ENCODE measurements at regions not wholly inside any gene's neighbourhood (a gene's known extent, or its start where the extent isn't known, plus 50 kb on each side); places are given as distances from the start of the nearest gene placed in this dataset.

DNA sequence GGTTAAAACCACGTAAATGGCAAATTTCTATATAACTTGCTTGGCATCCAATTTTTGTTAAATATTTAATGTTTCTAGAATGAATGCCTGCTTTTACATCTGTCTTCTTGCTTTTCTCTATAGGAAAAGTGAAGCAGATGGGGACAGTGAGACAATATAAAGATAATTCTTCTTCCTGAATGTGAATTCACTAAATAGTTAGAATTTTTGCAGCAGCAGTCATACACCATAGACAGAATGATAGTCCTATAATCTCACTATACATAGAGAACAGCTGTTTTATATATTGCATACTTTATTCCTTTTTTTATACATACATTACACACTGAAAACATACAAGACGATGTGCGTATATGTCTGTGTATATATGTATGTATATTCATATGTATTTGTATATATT is 1127.3 kb downstream of the PCDH9 start:
- DNase-seq (ENCODE audit: extremely low read depth, low read depth), result no peak
- TF ChIP-seq, protein P1, sequence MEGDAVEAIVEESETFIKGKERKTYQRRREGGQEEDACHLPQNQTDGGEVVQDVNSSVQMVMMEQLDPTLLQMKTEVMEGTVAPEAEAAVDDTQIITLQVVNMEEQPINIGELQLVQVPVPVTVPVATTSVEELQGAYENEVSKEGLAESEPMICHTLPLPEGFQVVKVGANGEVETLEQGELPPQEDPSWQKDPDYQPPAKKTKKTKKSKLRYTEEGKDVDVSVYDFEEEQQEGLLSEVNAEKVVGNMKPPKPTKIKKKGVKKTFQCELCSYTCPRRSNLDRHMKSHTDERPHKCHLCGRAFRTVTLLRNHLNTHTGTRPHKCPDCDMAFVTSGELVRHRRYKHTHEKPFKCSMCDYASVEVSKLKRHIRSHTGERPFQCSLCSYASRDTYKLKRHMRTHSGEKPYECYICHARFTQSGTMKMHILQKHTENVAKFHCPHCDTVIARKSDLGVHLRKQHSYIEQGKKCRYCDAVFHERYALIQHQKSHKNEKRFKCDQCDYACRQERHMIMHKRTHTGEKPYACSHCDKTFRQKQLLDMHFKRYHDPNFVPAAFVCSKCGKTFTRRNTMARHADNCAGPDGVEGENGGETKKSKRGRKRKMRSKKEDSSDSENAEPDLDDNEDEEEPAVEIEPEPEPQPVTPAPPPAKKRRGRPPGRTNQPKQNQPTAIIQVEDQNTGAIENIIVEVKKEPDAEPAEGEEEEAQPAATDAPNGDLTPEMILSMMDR (IDR thresholded peaks at IDR 0.05; ENCODE audit: low read depth, low read length), result no peak

DNA sequence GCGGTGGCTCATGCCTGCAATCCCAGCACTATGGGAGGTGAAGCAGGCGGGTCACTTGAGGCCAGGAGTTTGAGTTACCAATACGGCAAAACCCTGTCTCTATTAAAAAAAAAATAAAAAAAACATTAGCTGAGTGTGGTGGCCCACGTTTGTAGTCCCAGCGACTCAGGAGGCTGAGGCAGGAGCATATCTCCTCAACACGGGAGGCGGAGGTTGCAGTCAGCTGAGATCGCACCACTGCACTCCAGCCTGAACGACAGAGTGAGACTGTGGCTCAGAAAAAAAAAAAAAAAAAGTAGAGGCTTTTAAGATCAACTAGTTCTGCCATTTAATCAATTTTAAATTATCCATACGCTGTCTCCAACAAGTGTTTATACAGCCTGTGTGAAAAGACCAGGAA is 1130.3 kb downstream of the PCDH9 start:
- no peak for DNase-seq (ENCODE audit: extremely low read depth, low read depth)
- TF ChIP-seq, protein P1 (IDR thresholded peaks at IDR 0.05; ENCODE audit: low read depth, low read length), result no peak

DNA sequence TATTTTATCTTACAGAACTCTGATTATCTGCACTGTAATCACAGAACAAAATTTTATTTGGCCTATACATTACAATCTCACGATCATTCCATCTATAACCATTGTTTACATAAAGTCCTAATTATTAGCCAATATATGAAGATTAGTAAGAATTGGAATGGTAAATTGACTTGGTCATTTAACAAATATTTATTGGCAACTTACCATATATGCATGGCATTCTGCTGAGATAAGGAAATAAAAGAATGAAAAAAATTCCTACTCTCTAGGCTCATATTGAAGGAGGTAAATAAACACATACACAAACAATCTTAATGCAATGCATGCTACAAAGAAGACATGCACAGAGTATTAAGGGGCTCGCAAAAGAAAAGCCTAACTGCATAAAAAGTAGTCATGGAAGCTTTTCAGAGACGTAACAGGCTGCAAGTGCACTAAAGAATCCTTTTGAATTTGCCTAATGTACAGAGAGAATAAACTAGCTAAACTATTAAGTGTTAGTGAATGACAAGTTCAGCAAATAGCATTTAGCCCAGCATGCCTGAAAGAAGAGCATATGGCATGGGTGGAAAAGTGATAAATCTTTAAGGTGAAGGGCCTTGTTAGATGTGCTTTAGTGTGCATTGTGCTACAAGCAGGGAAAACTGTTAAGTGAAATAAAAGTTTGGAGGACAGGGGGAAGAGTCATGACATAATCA is 1131.1 kb downstream of the PCDH9 start:
- DNase-seq (ENCODE audit: extremely low read depth, low read depth), result no peak
- TF ChIP-seq, protein P1 (IDR thresholded peaks at IDR 0.05; ENCODE audit: low read depth, low read length), result no peak

DNA sequence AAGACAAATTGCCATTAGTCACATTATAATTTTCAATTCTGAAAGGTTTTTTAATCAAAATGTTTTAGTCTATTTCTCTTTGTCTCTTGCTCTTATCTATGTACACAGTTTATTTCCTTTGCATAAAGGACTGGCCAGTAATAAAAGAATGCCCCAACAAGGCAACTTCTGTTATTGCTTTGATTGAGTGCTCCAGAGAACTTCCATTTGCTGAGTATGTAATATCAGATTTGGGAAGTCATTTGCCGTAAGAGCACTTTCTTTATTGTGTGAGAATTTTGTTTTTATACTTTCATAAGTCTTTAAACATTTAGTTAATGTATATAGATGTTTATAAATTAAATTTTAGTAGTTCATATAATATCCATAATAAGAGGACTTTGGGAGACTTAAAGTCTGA is 1140.4 kb downstream of the PCDH9 start:
- DNase-seq (ENCODE audit: extremely low read depth, low read depth), result no peak
- TF ChIP-seq, protein P1 (IDR thresholded peaks at IDR 0.05; ENCODE audit: low read depth, low read length), result no peak

DNA sequence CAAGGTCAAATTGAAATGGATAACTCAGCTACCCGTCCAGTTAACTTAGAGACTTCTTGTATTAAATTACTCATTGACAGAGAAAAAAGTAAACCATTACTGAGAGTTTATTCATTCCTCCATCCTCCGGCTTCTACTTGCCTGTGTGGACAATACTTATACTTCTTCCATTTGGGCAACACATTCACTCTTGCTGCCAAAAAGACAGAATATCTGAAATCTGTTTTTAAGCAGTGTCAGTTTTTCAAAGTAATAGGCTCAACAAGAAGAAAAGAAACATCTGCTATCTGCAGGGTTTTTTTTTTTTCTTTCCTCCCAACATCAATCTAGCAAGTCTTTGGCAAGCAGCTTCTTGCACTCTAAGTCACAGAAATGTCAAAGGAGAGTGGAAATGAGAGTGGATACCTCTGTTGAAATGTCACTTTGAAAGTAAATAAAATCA is 1142.8 kb downstream of the PCDH9 start:
- no peak for DNase-seq (ENCODE audit: extremely low read depth, low read depth)
- TF ChIP-seq, protein P1 (IDR thresholded peaks at IDR 0.05; ENCODE audit: low read depth, low read length), result no peak

DNA sequence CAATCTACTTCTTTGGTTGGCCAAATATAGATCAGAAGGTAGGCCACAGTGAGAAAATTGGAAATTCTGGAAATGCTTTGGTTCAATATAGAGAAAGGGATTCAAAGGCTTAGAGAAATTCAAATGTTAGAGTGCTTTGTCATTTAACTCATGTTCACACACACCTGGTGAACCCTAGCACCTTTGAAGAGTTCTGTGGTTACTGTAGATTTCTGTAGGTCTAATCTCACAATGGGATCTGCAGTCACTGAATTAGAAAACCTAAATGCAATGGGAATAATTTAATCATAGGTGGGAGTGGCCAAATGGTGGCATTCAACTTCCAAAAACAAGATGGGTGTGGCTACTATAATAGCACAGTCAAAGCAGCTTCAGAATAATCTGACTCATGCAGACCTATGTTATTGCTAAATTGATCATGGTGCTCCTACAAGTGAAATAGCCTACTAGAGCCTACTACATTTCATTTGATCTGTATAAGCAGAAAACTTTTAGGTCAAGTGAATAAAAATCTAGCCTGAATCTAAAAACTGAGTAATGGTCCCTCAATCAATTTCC is 1152.9 kb downstream of the PCDH9 start:
- TF ChIP-seq, protein P1 (IDR thresholded peaks at IDR 0.05; ENCODE audit: low read depth, low read length), result no peak

DNA sequence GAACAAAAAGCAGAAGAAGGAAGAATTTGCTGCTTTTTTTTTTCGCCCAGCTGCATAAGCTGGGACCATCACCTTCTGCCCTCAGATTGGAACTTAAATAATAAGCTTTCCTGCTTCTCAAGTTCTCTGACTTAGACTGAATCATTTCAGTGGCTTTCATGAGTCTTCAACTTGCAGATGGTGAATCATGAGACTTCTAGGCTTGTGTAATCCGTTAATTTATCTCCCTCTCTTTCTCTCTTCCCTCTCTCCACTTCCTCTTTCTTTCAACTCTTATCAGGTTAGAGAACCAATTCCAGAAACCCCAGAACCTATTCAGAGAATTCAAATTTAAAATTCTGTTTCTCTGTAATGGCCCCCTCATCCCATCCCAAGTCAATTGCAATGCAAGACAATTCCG is 1153.7 kb downstream of the PCDH9 start:
- no peak for DNase-seq (ENCODE audit: extremely low read depth, low read depth)
- TF ChIP-seq, protein P1 (IDR thresholded peaks at IDR 0.05; ENCODE audit: low read depth, low read length), result no peak

More for the DNA sequence above, 1152.9 kb downstream of the PCDH9 start:
- DNase-seq (ENCODE audit: extremely low read depth, low read depth), result no peak

All from AG09319 (cell line).